ENCODE measurements at regions not wholly inside any gene's neighbourhood (a gene's known extent, or its start where the extent isn't known, plus 50 kb on each side); places are given as distances from the start of the nearest gene placed in this dataset.

- no peak for TF ChIP-seq ZNF462 (CRISPR knock-in tag; IDR thresholded peaks at IDR 0.05)
- TF ChIP-seq ZNF331 (CRISPR knock-in tag; IDR thresholded peaks at IDR 0.05; ENCODE audit: low read depth), result no peak
- no peak for TF ChIP-seq POLR2AphosphoS5 (IDR thresholded peaks at IDR 0.05; ENCODE audit: low read depth)
- TF ChIP-seq ZNF114 (CRISPR knock-in tag; IDR thresholded peaks at IDR 0.05), result no peak
- no peak for TF ChIP-seq EZH2phosphoT487 (IDR thresholded peaks at IDR 0.05; ENCODE audit: unreplicated experiment)
- TF ChIP-seq REST (IDR thresholded peaks at IDR 0.05; ENCODE audit: unreplicated experiment), result no peak
- TF ChIP-seq CREB1 (CRISPR knock-in tag; IDR thresholded peaks at IDR 0.05; ENCODE audit: low read depth), result no peak
- no peak for TF ChIP-seq CTCF (conservative IDR thresholded peaks at IDR 0.05; ENCODE audit: low read depth in 2 of 2)
- TF ChIP-seq EZH2 (IDR thresholded peaks at IDR 0.05; ENCODE audit: low read depth, unreplicated experiment), result no peak
- no peak for TF ChIP-seq NANOG (IDR thresholded peaks at IDR 0.05; ENCODE audit: borderline replicate concordance)
- TF ChIP-seq JUNB (IDR thresholded peaks at IDR 0.05; ENCODE audit: unreplicated experiment), result no peak
- TF ChIP-seq STAT1 (IDR thresholded peaks at IDR 0.05; ENCODE audit: unreplicated experiment), result no peak
Observed at GRCh38 chr18:34549367-34549766, 160.7 kb upstream of the DTNA start (continued).

Data from GM23338 (cell line).